Activated CD4-positive, alpha-beta T cell treated with anti-CD3 and anti-CD28 coated beads, Interleukin-10, Interleukin-2, amounts not matched to agents 100 ng/mL and 50 ng/mL, durations not matched to agents 16 hours and 8 hours (primary cell): ENCODE measurements at regions not wholly inside any gene's neighbourhood (a gene's known extent, or its start where the extent isn't known, plus 50 kb on each side); places are given as distances from the start of the nearest gene placed in this dataset.
A peak's percentile ranks its signal among the peaks of the same experiment; 100 is the strongest.

Experiments used
- DNase-seq: peaks from one replicate; pipeline ENCODE4 v3.0.0-alpha.2; 2020

DNA sequence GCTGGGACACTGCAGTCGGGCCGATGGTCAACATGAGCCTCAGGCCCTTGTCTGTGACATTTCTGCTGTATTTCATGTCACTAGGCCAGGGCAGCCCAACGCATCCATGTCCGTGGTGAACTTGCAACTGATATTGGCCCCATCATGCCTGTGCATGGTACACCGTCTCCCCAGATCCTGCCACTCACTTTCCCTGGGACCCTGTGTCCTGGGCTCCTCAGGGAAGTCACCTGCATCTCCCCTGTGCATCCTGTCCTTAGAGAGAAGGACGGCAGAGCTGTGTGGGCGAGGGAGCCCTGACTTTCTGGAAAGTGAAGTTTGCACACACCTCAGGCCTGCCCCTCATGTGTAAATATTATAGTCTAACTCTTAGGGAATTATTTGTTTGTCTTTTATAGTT is 123.3 kb downstream of the ACKR3 start:
- no peak for DNase-seq

- no peak for DNase-seq
These were observed 123.9 kb downstream of the ACKR3 start for GRCh38 chr2:236693531-236693930.

DNA sequence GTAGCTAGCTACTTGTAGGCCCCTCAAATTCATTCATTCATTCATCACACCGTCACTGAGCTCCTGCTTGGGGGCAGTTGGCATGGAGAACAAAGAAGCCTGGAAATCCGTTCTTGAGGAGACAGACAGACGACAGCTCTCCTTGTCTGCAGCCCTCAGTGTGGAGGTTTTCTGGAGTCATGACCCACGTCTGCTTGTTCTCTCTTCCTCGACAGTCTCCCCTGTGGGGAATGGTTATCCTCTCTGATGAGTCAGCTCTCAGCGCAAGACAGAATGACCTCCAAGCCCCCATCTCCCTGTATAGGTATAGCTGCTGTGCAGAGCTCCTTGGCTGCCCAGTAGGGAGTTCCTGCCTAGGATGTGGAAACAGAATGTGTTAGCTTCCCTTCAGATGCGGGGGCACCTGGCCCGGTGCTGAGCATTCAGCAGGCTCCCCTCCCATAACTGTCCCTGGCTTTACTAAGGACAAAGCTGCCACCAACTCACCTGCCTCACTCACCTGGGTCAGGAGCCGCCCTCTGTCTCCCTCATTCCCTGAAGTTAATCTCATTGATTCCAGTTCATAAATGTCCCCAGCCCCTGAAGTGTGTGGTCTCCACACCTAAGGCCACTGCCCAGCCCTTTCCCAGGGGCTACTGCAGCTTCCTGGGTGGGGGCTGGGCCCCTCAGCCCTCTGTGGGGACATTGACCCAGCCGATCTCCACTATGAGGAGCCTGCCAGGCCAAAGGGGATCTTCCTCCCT is 124.7 kb downstream of the ACKR3 start:
- DNase-seq, result no peak

- DNase-seq, result no peak
These were observed 127.2 kb downstream of the ACKR3 start for GRCh38 chr2:236696834-236697233.

GRCh38 chr2:236698016-236698627 is 128.5 kb downstream of the ACKR3 start:
- no peak for DNase-seq

DNA sequence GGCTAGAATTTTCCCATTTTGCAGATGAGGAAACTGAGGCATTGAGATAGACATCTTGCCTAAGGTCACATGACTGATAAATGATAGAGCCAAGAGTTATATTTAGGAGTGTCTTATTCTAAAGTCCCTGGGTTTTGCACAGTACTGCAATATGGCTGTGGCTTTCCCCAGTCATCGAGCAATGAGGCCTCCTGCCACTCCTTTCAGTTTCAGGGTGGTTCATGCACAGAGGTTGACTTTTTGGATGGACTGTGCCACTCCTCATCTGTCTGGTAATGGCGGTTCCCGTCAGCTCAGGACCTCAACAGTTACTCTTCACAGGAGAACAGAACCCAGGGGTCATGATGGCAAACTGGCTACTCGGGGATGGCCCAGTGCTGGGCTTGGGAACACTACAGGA is 131.1 kb downstream of the ACKR3 start:
- no peak for DNase-seq

DNA sequence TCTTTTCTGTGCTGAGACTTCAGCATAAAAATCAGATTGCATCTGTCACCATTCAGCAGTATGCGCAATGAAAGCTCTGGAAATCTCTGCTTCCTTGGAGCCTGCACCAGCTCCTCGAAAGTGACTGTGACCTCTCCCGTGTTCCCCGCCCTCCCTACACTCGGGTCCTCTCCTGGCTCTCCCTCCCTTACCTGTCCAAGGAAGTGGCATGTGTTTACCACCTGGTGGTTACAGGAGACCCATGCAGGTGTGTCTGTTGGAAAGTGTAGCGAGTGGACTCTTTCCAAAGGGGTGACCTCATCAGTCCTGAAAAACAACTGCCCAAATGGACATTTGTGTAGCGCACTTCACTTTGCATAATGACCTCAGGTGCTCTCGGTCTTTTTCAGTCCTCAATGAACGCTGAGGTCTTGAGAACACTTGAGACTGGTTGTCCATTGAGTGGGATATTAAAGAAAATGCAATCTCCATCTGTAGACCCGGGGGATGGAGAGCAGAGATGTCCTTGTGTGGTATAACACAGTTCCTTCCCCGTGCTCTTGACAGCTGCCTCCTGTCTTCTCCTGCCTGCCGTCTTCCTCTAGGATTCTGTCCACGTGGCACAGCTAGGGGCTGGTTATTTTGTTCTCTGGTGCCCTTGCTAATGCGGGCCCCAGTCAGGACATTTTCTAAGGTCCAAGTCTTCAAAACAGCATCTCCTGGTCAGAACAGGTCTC is 133.2 kb downstream of the ACKR3 start:
- no peak for DNase-seq

GRCh38 chr2:236703373-236703709 is 133.7 kb downstream of the ACKR3 start:
- DNase-seq, result no peak

- DNase-seq, result no peak
These were observed 134.3 kb downstream of the ACKR3 start for GRCh38 chr2:236703906-236704305.

DNA sequence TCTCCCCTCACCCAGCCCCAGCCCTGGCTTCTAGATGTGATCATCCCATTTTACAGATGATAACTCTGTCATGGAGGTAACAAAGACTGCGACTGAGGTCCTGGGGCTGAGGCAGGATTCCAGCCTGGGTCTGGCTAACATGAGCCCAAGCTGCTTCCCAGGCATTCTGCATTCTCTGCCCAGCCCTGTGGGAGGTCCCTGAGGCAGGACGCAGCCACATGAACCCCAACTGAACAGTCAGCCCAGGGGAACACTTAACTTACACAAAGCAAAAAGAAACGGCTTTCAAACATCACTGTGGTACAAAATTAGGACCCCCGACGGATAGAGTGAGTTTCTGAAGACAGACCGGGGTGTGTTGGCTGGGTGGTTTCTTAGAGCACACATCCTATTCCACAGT is 135.3 kb downstream of the ACKR3 start:
- DNase-seq, result no peak

- DNase-seq, result no peak
These were observed 135.9 kb downstream of the ACKR3 start for GRCh38 chr2:236705295-236706105.

GRCh38 chr2:236706288-236706687 is 136.7 kb downstream of the ACKR3 start:
- no peak for DNase-seq

- no peak for DNase-seq
These were observed 137.2 kb downstream of the ACKR3 start for GRCh38 chr2:236706803-236707202.

DNA sequence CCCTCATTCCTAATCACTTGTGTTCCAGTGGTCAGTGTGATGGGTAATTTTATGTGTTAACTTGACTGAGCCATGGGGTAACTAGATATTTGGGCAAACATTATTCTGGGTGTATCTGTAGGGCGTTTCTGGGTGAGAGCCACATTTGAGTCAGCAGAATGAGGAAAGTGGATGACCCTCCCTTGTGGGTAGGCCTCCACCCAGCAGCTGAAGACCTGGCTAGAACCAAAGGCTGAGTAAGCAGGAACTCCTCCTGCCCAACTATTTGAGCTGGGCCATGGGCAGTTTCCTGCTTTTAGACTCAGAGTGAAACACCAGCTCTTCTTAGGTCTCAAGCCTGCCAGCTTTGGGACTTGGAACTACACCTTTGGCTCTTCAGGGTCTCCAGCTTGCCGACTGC is 141.8 kb downstream of the ACKR3 start:
- DNase-seq, result peak; percentile 25

DNA sequence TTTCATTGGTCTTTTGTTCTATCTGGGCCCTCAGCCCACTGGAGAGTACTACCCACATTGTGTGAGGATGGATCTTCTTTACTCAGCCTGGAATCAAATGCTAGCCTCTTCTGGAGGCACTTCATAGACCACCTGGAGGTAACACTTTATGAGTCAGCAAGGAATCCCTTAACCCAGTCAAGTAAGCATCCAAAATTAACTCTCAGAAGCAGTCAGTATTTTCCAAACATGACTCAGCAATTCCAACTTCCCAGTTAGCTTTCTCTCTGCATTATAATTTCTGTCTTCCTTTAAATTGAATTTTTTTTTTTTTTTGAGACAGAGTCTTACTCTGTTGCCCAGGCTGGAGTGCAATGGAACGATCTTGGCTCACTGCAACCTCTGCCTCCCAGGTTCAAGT is 142.7 kb downstream of the ACKR3 start:
- no peak for DNase-seq

GRCh38 chr2:236712961-236713673 is 143.5 kb downstream of the ACKR3 start:
- DNase-seq, result no peak

- DNase-seq, result no peak
These were observed 144.5 kb downstream of the ACKR3 start for GRCh38 chr2:236714080-236714479.

GRCh38 chr2:236715077-236715476 is 145.5 kb downstream of the ACKR3 start:
- DNase-seq, result no peak

GRCh38 chr2:236715491-236715961 is 145.9 kb downstream of the ACKR3 start:
- DNase-seq, result no peak

- DNase-seq, result no peak
These were observed 147.5 kb downstream of the ACKR3 start for GRCh38 chr2:236717120-236717519.

GRCh38 chr2:236717729-236718128 is 148.1 kb downstream of the ACKR3 start:
- DNase-seq, result no peak

DNA sequence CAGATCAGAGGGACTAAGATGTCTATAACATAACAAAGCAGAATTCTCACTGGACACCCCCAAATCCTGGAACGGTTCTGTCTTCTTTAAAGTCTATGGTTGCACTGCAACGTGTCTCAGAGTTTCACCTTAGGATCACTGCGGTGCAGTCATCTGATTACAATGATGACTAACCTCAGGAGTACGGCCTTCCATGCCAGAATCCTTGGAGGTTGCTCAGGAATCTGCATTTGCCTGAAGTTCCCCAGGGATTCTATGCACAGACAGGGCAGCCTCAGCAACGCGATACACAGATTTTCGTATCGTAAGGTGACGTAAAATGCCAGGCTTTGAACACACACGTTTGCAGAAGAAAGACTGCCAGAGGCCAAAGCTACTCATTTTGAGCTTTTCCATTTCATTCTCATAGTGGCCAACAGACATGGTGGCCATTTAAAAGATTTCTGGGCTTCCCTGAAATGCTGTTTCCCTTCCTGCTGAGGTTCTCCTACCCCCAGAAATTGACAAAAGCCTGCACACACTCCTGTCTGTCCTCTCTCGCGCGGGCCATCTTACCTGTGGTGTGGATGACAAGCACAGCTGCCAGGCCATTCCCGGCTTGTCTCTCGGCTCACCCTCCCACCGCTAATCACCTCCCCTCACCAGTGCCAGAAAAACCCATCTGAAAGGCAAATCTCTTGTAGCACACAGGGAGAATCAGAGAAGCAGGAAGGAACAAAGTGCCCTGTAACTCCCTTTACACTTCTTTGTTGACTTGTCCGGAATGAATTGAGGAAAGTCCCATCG is 148.8 kb downstream of the ACKR3 start:
- DNase-seq, result no peak
